ENCODE measurements at regions not wholly inside any gene's neighbourhood (a gene's known extent, or its start where the extent isn't known, plus 50 kb on each side); places are given as distances from the start of the nearest gene placed in this dataset.
A peak's percentile ranks its signal among the peaks of the same experiment; 100 is the strongest.

GRCh38 chr10:46217752-46218453, 68.9 kb upstream of the ANTXRL start (continued):
- TF ChIP-seq RAD21 (CRISPR knock-in tag; conservative IDR thresholded peaks at IDR 0.05 in 1 of 2, IDR thresholded peaks at IDR 0.05 in 1 of 2) = 0 out of 4 replicates have a peak, but pooled peaks of 1 of the 2 experiments have one; percentile 1
- TF ChIP-seq DACH1 (IDR thresholded peaks at IDR 0.05; ENCODE audit: partially characterized antibody) = no peak
- no peak for TF ChIP-seq LEF1 (IDR thresholded peaks at IDR 0.05)
- peak; percentile 3; the same call in 1 of the 2 replicates for TF ChIP-seq ETV5 (CRISPR knock-in tag; IDR thresholded peaks at IDR 0.05; ENCODE audit: low read depth)
- TF ChIP-seq EZH2 (IDR thresholded peaks at IDR 0.05; ENCODE audit: borderline replicate concordance, low read depth, low read length) = 0 out of 2 replicates have a peak, but pooled peaks have one; percentile 33
- 0 out of 2 replicates have a peak, but pooled peaks have one; percentile 23 for TF ChIP-seq SUPT5H (IDR thresholded peaks at IDR 0.05)
- no peak for TF ChIP-seq MYBL2 (IDR thresholded peaks at IDR 0.05; ENCODE audit: low read depth)
- no peak for TF ChIP-seq MYBL2 (CRISPR knock-in tag; IDR thresholded peaks at IDR 0.05; ENCODE audit: borderline replicate concordance)
- 0 out of 4 replicates have a peak, but pooled peaks of 1 of the 2 experiments have one; percentile 21 for TF ChIP-seq KDM1A (IDR thresholded peaks at IDR 0.05)
- TF ChIP-seq ZBTB33 (CRISPR knock-in tag; IDR thresholded peaks at IDR 0.05) = no peak
- no peak for TF ChIP-seq SMAD2 (IDR thresholded peaks at IDR 0.05; ENCODE audit: low read depth, low read length)
- no peak for TF ChIP-seq STAG1 (CRISPR knock-in tag; IDR thresholded peaks at IDR 0.05; ENCODE audit: borderline replicate concordance)
- no peak for TF ChIP-seq KLF1 (tag; IDR thresholded peaks at IDR 0.05)
- TF ChIP-seq ELK3 (CRISPR knock-in tag; IDR thresholded peaks at IDR 0.05) = no peak
- 0 out of 4 replicates have a peak, but pooled peaks of 1 of the 2 experiments have one; percentile 47 for TF ChIP-seq MLX (CRISPR knock-in tag; conservative IDR thresholded peaks at IDR 0.05)
- TF ChIP-seq MBD1 (CRISPR knock-in tag; IDR thresholded peaks at IDR 0.05) = peak; percentile 38; the same call in 1 of the 2 replicates
- TF ChIP-seq ZBTB2 (IDR thresholded peaks at IDR 0.05) = no peak
- TF ChIP-seq ZNF584 (CRISPR knock-in tag; IDR thresholded peaks at IDR 0.05; ENCODE audit: low read depth) = 0 out of 2 replicates have a peak, but pooled peaks have one; percentile 1
- peak; percentile 93 for TF ChIP-seq ZBTB26 (CRISPR knock-in tag; IDR thresholded peaks at IDR 0.05)
- no peak for TF ChIP-seq ZBTB17 (CRISPR knock-in tag; IDR thresholded peaks at IDR 0.05)

All from K562 (cell line).